Mucosa of descending colon (tissue), 3 donors: ENCODE measurements at regions not wholly inside any gene's neighbourhood (a gene's known extent, or its start where the extent isn't known, plus 50 kb on each side); places are given as distances from the start of the nearest gene placed in this dataset.
"Not testable (repeated sequence)": the region's sequence is repeated elsewhere in the genome, so short reads cannot be mapped to it uniquely, and the experiment has no call there.

ENCODE experiments used
- ATAC-seq: fragments of 200-7000 bp; cut with Tn5 transposase; one replicate; pipeline ENCODE4 v1.9.1; 2020; ENCODE audit warnings: mild to moderate bottlenecking, moderate library complexity
- DNase-seq, 3 donors: peaks; one replicate each; pipeline ENCODE4 v3.0.0-alpha.2; 2020
- H3K36me3 ChIP-seq: fragments of 200-600 bp; one replicate; pipeline ENCODE4 v1.8.0; 2021; ENCODE audit warnings: low read depth, mild to moderate bottlenecking
- H3K4me1 ChIP-seq: fragments of 200-600 bp; one replicate; pipeline ENCODE4 v1.8.0; 2021; ENCODE audit warnings: low read depth, mild to moderate bottlenecking
- H3K4me3 ChIP-seq: fragments of 200-600 bp; one replicate; pipeline ENCODE4 v1.8.0; 2021; ENCODE audit warnings: mild to moderate bottlenecking
- H3K9me3 ChIP-seq: fragments of 200-600 bp; one replicate; pipeline ENCODE4 v1.8.0; 2021; ENCODE audit warnings: mild to moderate bottlenecking
- CTCF ChIP-seq: fragments of 200-600 bp; IDR thresholded peaks from one replicate; pipeline ENCODE4 v1.8.0; 2022; ENCODE audit warnings: antibody characterized with exemption, mild to moderate bottlenecking
- intact Hi-C, 2 donors: fragments of 100-400 bp; cut with DNase I in 1 of 2; cut with micrococcal nuclease in 1 of 2; formaldehyde crosslinking; loops; one replicate each; pipeline versions ENCODE4 v1.11.0 to v1.11.1; 2022; cut with DNase I, micrococcal nuclease
- donor health status: DM: no; HTN: no; CAD: no; lungs with moderate emphysema.
- donor health status: DM: no; HTN: no; CAD: no.
- donor health status: DM: no; HTN: yes; CAD: no.

GRCh38 chr3:139265131-139266016, 78.4 kb upstream of the MRPS22 start:
- TF ChIP-seq CTCF = no peak
- H3K36me3 ChIP-seq = no peaks in the 10 kb centered on the region
- ATAC-seq (no peak), DNase-seq (no peak)
- H3K9me3 ChIP-seq = no peaks in the 10 kb centered on the region
- intact Hi-C loops = no loop called here
- H3K4me1 ChIP-seq = no peaks in the 10 kb centered on the region
- no peak overlapping the region for H3K4me3 ChIP-seq

DNA sequence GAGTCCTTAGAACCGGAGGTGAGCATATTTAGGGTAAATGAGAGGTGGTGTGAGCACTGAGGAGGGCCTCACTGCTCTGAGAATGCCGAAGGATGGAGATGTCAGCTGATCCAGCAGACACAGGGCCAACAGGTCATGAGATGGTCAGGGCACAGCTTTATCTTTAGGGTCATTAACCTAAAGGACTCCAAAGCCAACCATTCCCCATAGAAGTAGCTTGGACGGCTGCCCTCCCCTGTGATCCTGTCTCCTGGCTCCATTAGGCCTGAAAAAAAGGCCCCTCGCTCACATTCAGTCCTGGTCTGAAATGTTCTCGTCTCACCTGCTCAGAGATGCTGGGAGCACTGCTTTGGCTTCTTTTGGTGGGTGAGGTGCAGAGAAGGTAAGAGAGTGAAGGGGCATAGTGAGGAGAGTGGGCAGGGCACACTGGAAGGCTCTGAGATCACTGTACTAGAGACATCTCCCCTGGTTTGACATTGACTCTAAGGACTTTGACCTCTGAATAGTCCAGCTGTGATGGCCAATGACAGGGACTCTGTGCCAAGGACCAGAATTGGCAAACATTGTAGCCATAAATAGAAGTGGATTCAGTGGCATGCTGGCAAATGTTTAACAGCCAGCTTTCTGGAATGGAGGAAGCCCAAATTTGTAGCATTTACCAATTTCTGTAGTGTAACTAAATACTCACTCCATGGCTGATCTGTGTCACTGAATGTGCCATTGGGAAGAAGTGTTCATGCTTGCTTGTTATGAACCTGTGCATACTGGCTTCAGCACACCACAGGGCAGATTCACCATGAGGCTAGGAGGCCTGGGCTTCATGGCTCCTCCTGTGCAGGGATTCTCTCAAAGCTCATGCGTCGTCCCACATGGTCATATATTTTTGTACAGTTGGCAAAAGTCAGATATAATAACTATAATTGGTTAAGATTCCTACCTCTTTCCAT, 76.2 kb upstream of the MRPS22 start:
- H3K9me3 ChIP-seq = no peaks in the 10 kb centered on the region
- no peak for TF ChIP-seq CTCF
- DNase-seq (peak in 1 of 3 donors; percentile 19), ATAC-seq (peak; percentile 50)
- H3K36me3 ChIP-seq = no peaks in the 10 kb centered on the region
- no peak overlapping the region for H3K4me3 ChIP-seq
- intact Hi-C loops = no loop called here
- H3K4me1 ChIP-seq = no peaks in the 10 kb centered on the region

DNA sequence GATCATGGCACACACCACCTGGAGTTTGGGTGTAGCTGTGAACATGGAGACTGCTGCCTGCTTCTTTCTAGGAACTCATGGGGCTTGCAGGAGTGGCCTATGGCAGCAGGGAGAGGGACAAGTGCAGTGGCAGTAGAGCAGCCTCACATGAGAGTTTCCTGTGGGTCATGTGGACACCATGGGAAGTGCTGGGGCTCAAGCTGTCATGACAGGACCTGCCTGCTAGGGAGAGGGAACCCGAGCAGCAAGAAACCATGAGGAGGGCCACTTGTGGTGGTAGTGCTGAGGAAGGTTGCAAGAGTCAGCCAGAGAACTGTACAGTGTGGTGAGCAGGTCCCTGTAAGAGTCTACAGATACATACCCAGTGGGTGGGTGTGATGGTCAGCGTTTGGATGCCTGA, 73.8 kb upstream of the MRPS22 start:
- Histone ChIP-seq H3K9me3 (no peaks in the 10 kb centered on the region), H3K4me1 (no peaks in the 10 kb centered on the region), H3K4me3 (no peak overlapping the region), H3K36me3 (no peaks in the 10 kb centered on the region)
- no peak for ATAC-seq
- intact Hi-C loops = no loop called here
- TF ChIP-seq CTCF = no peak
- DNase-seq = no peak

GRCh38 chr3:139270652-139271051, 73.2 kb upstream of the MRPS22 start:
- H3K4me1 ChIP-seq, intact Hi-C loops, H3K4me3 ChIP-seq, ATAC-seq, DNase-seq, H3K36me3 ChIP-seq, H3K9me3 ChIP-seq: not testable (repeated sequence)

DNA sequence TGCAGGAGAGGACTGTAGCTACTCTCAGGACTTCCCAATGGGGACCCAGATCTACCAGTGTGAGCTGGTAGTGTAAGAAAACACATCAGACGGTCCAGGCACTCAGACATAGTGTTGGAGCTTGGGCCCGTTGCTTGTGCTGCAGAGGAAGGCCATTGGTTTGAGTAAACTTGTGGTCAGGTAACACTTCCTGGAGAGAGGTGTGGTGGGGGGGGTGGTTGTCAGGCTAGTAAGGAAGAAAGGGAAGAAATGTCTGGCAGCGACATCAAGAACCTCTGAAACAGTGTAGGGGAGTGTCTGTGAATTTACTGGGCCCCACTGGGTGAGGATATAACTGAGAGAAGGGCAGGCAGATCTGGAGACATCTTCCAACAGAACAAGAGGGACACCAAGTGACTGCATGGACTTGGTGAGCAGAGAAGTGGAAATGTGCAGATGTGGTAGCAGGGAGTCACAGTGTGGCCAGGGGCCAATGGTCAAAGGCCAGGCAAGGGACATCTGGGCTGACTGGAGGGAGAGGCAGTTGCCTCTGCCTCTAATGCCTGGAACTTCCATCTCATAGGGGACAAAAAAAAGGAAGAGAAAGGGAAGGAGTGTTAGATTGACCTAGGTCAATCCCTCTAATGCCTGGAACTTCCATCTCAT, 63.7 kb upstream of the MRPS22 start:
- no peaks in the 10 kb centered on the region for H3K9me3 ChIP-seq
- H3K4me3 ChIP-seq = no peak overlapping the region
- H3K36me3 ChIP-seq = no peaks in the 10 kb centered on the region
- intact Hi-C loops = no loop called here
- DNase-seq (no peak), ATAC-seq (no peak)
- TF ChIP-seq CTCF = no peak
- no peaks in the 10 kb centered on the region for H3K4me1 ChIP-seq
